ENCODE measurements at regions not wholly inside any gene's neighbourhood (a gene's known extent, or its start where the extent isn't known, plus 50 kb on each side); places are given as distances from the start of the nearest gene placed in this dataset.

GRCh38 chr16:86917471-86918365 lies 339.4 kb downstream of the FOXL1 start:
- H3K36me3 ChIP-seq (ENCODE audit: control insufficient read depth in 2 of 2, insufficient read depth in 2 of 2, low read length in 1 of 2): no peaks in the 10 kb centered on the region
- intact Hi-C loops (cut with micrococcal nuclease; ENCODE audit: unreplicated experiment) (no loop called here), in situ Hi-C loops (cut with MboI) (no loop called here)
- SMC1A ChIA-PET (ENCODE audit: uncharacterized antibody, unreplicated experiment): no interaction called here
- BruUV-seq (replicated peaks): no TSS peak
- no peak overlapping the region for H3K27ac ChIP-seq (ENCODE audit: control insufficient read depth, insufficient read depth)
- ATAC-seq (no peak), DNase-seq (ENCODE audit: low read depth, low spot score) (no peak), FAIRE-seq (no peak)
- CTCF ChIA-PET: no interaction called here
- no peak overlapping the region for H2AFZ ChIP-seq (ENCODE audit: control insufficient read depth, low read depth, low read length)
- H3K4me1 ChIP-seq (ENCODE audit: control insufficient read depth, insufficient read depth, low read length): no peaks in the 10 kb centered on the region
- no peaks in the 10 kb centered on the region for H3K9me3 ChIP-seq (replicated peaks; ENCODE audit: control insufficient read depth, insufficient read depth, low read length)
- RAD21 ChIA-PET (ENCODE audit: unreplicated experiment): no interaction called here
- H3K4me3 ChIP-seq: no peak overlapping the region
- H3K27me3 ChIP-seq (replicated peaks in 1 of 2; ENCODE audit: control insufficient read depth in 2 of 2, insufficient read depth in 2 of 2, low read length in 1 of 2): no peaks in the 10 kb centered on the region
- H3K9ac ChIP-seq (ENCODE audit: control insufficient read depth, insufficient read depth, low read length): no peak overlapping the region
- H3K79me2 ChIP-seq (ENCODE audit: control insufficient read depth, insufficient read depth, low read length): no peaks in the 10 kb centered on the region
- WGBS (ENCODE audit: insufficient coverage, insufficient replicate concordance, low lambda C conversion rate, missing lambda C conversion rate): 69% methylated on average over 42 of the region's 45 CpGs
- no peak overlapping the region for H3K4me2 ChIP-seq (ENCODE audit: control insufficient read depth, insufficient read depth)
- H4K20me1 ChIP-seq (ENCODE audit: control insufficient read depth, insufficient read depth): no peaks in the 10 kb centered on the region
- POLR2A ChIA-PET: no interaction called here
- TF ChIP-seq JUNB (IDR thresholded peaks at IDR 0.05) (no peak), SMARCA5 (IDR thresholded peaks at IDR 0.05) (no peak), SUPT20H (IDR thresholded peaks at IDR 0.05; ENCODE audit: borderline replicate concordance, control insufficient read depth, low read depth, low read length) (no peak), MTA3 (IDR thresholded peaks at IDR 0.05; ENCODE audit: borderline replicate concordance, low read length) (no peak), FOXM1 (IDR thresholded peaks at IDR 0.05; ENCODE audit: low read depth, low read length) (no peak), PML (IDR thresholded peaks at IDR 0.05; ENCODE audit: low read length) (no peak), TCF12 (IDR thresholded peaks at IDR 0.05; ENCODE audit: low read depth, low read length) (no peak), TCF7 (IDR thresholded peaks at IDR 0.05; ENCODE audit: borderline replicate concordance) (no peak), PBX3 (IDR thresholded peaks at IDR 0.05; ENCODE audit: insufficient replicate concordance, low read depth, low read length) (no peak), GATAD2B (conservative IDR thresholded peaks at IDR 0.05; ENCODE audit: low read depth) (no peak), ZBTB11 (CRISPR knock-in tag; IDR thresholded peaks at IDR 0.05) (no peak), SRF (IDR thresholded peaks at IDR 0.05; ENCODE audit: low read depth in 2 of 2, low read length in 2 of 2) (no peak), RAD21 (IDR thresholded peaks at IDR 0.05; ENCODE audit: insufficient read depth, low read depth, low read length) (no peak), NR2C1 (IDR thresholded peaks at IDR 0.05) (no peak), BCL3 (IDR thresholded peaks at IDR 0.05; ENCODE audit: borderline replicate concordance, insufficient read depth, low read depth, low read length, poor library complexity, severe bottlenecking) (no peak), CEBPB (IDR thresholded peaks at IDR 0.05; ENCODE audit: borderline replicate concordance in 1 of 2, low read depth in 2 of 2, low read length in 2 of 2) (no peak), MEF2B (IDR thresholded peaks at IDR 0.05; ENCODE audit: partially characterized antibody, poor library complexity, severe bottlenecking) (no peak), SIX5 (IDR thresholded peaks at IDR 0.05; ENCODE audit: low read depth, low read length, severe bottlenecking) (no peak), ZNF207 (IDR thresholded peaks at IDR 0.05; ENCODE audit: borderline replicate concordance) (no peak)
